NCI-H226 (cell line): ENCODE measurements at regions not wholly inside any gene's neighbourhood (a gene's known extent, or its start where the extent isn't known, plus 50 kb on each side); places are given as distances from the start of the nearest gene placed in this dataset.

Experiments used
- DNase-seq: peaks from one replicate; pipeline ENCODE4 v3.0.0-alpha.2; 2015

DNA sequence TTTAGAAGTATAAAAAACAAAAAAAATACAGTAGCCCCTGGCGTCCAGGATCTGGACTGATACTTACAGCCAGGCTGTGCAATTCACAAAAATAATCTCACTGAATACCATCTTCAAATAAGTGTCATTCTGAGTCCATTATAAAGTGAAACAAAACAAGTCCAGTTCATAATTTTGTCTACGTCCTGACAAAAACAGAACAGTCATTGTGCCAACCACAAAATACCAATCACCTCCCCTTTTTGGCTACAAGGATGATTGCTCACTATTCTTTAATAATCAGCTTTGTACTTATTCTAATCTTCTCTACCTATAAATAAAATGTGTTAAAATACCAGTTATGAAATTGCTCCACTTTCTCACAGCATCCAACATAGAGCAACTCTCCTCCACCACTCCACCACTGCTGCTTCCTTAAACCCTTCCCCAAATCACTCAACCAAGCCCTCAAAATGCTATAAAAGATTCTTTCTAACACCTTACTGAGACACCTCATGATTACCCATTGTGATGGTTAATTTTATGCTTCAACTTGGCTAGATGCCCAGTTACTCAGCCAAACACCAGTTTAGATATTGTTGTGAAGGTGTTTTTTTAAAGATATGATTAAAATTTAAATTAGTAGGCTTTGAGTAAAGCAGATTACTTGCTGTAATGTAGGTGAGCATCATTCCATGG is 479.8 kb upstream of the SEMA3A start:
- no peak for DNase-seq

DNA sequence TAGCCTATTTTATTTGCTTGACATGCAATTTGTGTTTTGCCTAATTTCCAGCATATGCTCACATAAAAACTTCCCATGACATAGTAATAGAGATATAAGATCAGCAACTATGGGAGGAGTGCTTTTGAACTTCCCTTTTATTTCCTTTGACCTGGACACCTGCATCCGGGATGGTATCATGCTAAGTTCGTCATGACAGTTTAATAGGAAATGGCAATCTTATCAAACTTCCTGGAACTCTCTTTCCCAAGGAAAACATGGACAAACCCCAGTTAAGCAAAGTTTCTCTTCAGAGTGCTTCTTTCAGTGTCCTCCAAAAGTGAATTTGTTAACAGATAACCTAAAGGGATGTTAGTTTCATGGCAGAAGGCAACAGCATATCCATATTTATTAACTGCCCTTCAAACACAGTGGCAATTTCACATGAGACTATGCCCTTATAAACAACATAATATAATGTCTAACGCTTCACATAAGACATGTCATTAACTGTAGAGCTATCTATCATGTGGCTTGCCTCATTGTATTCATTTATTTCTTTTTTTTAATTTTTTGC is 474.7 kb upstream of the SEMA3A start:
- no peak for DNase-seq

DNA sequence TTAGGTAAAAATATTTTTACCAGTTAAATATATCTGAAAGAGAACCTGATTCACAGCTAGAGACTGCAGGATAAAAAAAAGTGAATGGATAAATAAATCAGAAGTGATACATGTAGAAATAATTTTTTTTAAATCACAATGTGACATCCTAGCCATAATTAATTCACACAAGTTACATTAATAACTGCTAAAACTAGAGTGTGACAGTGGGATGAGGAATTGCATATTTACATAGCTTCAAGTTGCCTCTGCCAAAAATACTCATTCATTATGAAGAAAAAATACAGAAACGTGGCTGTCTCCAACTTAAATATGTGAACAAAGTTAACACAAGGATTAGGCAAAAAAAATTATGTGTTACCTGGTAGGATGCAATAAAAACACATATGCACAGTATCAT is 473.5 kb upstream of the SEMA3A start:
- no peak for DNase-seq

DNA sequence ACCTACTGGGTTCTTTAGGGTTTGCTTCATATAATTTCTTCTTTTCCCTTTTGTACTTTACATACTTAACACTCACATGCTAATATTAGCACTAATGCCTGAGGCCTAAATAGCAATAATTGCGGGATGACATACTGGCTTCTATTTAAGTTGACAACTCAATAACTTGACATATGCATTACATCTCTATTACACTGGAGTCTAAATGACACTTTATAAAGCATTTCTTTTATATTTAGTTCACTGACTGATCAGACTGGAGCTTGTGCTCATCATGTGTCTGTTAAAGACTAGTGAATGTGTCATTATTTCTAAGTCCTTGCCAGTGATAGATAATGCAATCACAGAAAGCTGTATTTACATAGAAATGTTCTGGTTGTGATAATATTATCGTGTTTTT is 472.1 kb upstream of the SEMA3A start:
- no peak for DNase-seq

DNA sequence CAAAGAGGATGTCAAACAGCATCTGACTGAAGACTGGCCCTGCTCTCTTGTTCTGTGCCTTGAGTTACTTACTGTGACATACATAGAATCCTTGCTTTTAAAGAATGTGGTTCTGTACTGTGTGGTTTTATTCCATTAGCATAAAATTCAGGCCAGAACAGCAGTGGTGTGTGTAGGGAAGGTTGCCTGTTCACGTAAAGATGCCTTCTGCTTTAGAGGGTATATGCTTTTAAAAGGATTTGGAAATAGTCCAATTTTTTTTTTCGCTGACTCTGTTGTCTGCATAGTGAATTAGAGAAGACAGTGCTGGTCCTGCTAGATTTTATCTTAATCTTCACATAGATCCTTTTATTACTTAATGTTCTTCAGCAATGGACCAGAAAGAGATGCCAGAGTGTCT is 470.8 kb upstream of the SEMA3A start:
- DNase-seq, result no peak

DNA sequence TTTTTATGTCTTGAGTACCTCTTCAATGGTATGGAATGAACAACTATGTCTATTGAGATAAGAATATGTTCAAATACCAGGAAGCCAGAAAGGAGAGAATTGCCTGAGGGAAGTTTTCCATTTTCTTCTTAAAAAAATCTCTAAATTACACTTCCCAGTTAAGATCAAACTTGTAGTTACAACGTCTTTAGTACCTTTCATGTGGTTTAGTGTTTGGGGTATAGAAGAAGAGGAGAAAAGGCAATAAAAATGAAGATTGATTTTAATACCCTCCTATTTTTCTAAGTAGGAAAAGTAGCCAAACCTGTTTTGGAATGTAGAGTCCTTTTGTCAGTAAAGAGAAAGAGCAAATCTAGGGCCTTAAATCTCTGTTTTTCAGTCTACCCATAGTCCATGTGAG is 470.0 kb upstream of the SEMA3A start:
- peak; percentile 38 for DNase-seq

DNA sequence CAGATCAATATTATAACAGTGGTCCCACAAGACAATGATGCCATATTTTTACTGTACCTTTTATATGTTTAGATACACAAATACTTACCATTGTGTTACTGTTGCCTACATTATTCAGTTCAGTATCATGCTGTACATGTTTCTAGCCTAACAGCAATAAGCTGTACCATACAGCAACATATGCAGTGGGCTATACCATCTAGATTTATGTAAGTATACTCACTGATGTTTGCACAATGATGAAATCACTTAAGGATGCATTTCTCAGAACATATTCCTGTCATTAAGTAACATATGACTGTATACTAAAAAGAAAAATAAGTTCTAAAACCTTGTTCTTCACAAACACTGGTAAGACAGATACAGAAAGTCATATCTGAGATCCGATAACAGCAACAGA is 468.6 kb upstream of the SEMA3A start:
- DNase-seq, result no peak

DNA sequence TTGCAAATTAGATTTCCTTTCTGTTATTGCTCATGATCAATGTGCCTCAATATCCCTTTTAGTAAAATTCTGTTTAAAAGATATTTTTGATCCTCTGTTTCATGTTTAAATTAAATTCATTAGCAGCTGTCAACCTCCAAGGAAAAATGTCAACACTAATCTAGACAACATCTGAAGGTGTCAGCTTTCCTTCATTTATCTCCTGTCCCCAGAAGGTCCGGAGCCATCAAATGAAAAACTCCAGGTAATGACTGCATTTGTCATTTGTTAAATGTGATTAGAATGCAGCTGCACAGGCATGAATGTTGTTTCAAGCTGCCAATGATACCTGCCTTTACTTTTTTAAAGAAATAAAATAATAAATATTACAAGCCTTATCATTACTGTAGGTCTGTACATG is 463.7 kb upstream of the SEMA3A start:
- DNase-seq, result no peak

DNA sequence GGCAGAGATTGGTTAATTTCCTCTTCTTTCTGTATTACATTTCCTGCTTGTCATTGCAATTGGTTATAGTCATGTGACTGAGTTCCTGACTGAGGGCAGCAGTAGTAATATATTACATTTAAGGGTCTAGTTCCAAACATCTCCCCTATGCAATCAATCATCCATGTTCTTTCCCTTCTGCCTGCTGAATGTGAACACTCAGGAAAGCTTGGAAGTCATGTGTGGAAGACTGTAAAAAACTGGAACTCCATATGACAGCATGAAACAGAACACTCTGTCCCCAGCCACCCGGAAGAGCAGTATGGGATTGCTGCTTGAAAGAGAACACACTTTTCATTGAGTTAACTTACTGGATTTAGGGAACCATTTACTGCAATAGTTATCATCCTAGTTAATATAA is 459.7 kb upstream of the SEMA3A start:
- no peak for DNase-seq

DNA sequence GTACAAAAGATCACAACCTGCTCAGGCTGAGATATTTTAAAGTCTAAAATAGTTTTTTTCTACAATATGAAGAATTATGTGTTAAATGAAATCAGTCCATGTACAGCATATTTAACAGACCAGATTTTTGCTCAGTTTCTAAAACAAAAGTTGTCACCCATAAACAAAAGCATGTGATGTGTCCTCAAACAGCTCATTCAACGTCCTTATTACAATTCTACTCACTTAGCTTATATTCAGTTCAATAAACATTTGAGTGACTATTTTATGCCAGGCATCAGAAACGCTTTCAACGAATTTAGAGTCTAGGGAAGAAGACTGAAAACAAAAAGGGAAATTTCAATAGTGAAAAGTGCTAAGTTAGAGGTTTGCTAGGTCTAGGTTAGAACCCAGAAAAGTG is 457.3 kb upstream of the SEMA3A start:
- no peak for DNase-seq

DNA sequence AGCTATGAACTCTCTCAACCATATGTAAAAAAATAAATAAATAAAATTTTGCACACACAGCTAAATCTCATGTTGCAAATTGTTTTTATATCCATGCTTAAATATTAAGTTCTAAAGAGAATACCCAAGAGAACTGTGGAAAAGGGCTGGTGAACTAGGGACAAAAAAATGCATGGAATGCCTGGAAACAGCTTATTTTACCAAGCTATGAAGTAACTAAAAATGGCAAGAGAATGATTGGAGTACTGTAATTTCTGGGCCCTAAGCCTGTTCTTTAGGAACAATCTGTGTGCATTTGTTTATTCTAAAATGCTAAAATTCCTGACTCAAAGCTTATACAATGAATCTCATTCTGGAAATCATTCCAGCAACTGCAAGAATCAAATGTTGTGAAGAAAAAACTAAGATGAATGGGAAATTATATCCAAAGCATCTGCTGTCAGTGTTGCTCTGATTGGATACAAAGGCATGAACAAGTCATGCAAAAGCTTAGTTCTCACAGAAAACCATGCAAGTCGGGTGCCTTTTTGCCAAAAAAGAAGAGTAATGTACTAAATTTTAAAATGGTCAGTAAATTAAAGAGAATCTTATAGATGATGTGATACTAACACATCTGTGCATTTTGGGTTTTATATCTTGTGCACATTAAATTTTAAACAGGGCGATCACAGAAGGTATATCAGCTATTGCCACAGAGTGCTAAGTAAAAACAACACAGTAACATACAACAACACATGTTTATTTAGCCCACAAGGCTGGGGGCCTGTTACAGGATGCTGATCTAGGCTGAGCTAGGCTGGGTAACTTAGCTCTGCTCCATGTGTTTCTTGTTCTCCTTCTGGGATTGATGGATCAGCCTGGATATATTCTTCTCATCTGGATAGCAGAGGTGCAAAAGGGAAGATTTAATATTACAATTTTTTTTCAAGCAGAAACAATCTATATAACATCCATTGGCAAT is 453.5 kb upstream of the SEMA3A start:
- peak; percentile 48 for DNase-seq

DNA sequence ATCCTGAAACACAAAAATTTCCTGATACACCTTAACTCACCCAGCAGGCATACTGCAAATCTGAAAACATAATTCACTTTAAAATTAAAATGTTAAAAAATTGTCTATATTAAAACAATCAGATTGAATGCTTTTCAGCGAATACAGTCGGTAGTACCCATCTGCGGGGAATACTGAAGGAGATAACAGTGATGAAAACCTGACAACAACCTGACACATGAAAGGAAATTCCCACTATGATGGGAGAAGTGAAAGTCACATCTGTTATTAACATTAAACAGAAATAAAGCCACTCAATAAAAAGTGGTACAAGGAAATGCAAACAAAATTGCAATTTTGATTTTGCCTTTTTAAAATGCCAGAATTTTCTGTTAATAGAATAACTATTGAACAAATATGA is 448.0 kb upstream of the SEMA3A start:
- no peak for DNase-seq

DNA sequence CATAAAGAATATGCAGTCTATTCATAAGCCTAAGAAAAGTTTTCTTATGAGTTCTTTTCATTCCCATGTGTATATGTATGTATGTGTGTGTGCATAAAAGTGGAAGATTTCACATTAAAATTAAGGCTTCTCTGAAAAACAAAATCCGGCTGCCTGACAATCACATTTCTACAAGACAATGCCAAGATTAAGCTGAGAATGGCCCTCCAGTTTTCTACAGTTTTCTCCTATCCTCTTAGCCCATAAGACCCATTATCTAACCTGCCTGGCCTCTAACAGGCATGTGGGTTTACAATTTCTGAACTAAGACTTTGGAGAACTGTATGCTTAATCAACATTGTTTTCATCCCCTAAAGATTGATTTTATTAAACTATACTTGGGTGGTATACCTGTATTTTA is 446.0 kb upstream of the SEMA3A start:
- no peak for DNase-seq

DNA sequence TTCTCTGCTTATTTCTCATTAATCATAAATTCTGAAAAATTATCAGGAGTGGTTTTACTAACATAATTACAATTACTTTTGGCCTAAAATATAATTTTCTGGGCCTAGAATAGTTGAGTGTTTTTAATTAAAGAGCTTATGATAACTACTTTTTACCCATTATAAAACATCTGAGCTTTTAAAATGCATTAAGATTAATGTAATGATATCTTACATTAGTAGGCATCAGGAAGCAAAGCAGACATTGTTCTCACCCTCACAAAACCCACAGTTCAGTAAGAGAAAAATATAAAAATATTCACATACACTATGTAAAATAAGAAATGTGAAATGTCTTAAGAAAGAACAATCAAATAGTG is 443.7 kb upstream of the SEMA3A start:
- no peak for DNase-seq

DNA sequence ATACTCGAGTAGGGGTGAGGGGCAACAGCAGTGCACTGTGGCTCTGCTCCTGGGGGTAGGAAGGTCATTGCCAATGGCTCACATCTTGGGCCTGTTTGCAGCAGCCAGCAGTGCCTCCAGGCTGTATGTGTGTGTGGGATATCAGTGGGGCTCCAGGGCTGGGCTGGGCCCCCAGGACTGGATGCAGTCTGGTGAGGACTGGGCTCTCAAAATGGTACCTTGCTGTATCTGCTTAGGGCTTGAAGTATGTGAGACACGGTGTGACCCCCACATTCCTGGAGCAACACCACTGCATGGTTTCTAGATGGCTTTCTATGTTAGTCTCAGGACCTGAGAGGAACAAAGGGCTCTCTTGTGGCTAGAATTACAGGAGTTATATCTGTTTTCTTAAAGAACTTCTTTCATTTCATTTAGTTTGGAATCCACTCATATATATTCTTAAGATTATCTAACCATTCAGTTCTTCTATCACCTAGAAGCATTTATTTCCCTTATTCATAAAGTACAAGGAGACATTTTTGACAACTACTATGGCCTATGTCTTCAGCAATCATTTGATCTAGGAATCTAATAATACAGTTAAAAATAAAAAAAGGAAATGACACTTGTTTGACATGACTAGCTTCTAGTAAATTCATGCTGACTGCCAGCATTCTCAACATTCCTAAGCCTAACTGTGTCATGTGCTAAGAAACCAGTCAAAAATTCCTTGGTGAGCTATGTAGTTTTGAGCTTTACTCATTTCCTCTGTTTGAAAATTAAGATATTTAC is 443.2 kb upstream of the SEMA3A start:
- DNase-seq, result peak; percentile 93

DNA sequence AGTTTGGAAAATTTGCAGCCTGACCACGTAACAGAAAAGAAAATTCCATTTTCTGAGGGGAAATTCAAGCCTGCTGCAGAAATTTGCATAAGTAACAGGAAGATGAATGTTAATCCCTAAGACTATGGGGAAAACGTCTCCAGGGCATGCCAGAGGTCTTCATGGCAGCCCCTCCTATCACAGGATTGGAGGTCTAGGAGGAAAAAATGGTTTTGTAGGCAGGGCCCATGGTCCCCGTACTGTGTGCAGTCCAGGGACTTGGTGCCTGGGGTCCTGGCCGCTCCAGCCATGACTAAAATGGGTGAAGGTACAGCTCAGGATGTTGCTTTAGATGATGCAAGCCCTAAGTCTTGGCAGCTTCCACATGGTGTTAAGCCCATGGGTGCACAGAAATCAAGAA is 437.3 kb upstream of the SEMA3A start:
- no peak for DNase-seq

DNA sequence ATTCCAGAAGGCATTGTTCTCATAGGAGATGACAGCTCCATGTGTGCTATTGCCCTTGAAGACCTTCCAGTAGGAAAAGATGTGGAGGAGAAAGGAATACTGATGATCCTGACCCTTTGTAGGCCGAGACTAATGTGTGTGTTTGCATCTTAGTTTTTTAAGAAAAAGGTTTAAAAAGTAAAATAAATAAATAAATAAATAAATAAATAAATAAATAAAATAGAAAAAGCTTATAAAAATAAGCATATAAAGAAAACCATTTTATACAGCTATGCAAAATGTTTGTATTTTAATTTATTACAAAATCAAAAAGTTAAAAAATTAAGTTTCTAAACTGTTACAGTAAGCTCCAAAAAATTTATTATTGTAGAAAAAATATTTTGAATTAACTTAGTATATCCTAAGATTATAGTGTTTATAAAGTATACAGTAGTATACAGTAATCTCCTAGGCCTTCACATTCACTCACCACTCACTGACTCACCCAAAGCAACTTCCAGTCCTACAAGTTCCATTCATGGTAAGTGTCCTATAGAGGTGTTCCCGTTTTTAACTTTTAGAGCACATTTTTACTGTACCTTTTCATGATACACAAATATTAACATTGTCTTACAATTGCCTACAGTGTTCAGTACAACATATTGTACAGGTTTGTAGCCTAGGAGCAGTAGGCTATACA is 435.2 kb upstream of the SEMA3A start:
- DNase-seq, result no peak

DNA sequence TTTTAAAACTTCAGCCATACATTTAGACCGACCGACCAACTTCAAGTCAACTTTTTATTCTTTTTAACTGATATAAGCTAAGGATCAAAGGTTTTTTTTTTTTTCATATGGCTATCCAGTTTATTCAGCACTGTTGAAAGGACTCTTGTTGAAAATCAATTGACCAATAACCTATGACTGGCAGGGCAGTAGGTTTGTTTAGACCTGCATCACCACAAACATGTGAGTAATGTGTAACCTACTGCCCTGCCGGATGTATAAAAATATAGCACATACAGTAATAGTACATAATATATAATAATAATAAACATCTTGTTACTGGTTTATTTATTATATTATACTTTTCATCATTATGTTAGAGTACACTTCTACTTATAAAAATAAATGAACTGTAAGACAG is 434.6 kb upstream of the SEMA3A start:
- no peak for DNase-seq

DNA sequence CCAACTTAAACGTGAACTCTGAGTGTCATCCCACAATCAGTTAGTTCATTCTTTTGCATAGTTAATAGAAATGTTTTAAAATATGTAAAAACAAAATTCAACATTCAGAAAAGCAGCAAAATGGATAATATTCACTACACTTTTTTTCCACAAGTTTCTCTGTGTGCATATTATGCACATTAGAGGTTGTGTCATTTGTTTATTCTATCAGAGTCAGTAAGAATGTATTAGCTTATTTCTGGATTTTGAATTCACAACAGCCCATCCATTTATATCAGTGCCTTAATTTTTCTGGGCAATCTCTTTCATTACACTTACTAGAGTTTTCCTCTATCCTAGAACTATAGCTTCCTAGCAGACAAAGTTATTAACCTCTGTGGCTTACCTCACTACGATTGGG is 432.7 kb upstream of the SEMA3A start:
- no peak for DNase-seq

DNA sequence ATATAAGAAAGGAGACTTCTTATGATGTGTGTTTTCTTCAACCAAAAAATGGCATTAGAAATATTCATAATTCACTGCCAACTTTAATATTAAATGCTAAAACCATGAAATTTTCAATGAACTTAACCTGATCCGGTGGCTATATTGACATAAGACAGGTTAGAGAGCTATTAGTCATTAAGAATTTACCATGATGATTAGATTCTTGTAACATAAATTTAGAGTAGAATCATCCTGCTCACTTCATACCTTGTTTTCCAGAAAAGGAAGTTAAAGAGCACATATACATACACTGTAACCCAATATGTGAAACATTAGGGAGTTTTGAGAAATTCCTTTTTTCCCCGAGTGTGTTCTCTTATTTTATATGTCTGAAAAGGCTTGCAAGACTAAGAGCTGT is 430.3 kb upstream of the SEMA3A start:
- no peak for DNase-seq

DNA sequence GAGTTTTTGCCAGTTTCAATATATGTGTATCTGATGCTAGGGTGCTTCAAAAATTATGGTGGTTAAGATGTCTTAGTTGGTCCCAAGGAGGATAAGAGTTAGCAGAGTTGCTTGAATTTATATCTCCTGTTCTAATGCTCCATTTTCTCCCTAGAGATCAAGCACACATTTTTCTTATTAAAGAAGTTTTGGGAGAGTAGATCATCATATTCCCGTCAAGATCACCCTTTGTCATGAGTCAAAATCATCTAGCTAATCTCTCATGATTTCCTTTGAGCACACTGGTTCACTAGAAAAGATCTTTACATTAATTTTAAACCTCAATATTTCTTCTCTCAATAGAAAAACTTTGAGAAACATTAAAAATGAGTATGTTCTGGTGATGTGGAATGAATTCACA is 429.9 kb upstream of the SEMA3A start:
- DNase-seq, result no peak

DNA sequence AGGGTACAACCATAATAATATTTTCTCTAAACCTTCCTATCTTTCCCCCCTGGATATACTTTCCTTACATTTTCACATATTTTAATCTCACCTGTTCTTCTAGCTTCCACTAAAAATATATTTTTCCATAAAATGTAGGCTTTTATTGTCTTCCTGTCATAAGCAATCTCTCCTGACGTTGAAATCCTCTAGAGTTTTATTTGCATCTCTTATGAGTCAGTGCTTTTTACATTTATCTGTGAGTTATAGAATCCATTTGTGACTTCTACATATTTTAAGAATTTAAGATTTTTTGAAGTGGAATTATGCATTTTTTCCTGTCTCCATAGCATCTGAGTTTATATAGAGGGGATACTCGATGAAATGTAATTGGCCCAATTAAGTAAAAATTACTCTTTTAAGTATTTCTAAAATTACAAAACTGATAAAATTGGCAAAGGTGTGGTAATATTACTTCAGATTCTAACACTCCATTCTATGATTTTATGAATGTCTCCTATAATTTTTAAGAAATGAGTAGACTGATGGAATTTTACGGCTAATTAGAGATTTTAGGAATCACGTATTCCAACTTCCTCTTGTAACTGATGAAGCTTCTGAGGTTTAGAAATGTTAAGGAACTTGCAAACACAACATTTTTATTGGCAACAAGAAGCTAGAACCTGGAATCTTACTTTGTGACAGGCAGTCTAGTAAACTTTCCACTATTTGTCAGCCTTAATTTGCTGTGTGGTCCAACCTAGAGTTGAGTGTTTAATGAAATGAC is 422.9 kb upstream of the SEMA3A start:
- DNase-seq, result no peak
